ENCODE measurements at regions not wholly inside any gene's neighbourhood (a gene's known extent, or its start where the extent isn't known, plus 50 kb on each side); places are given as distances from the start of the nearest gene placed in this dataset.

- peak; percentile 86 for DNase-seq (ENCODE audit: low read depth)
These were observed 459.4 kb upstream of the NMUR2 start for GRCh38 chr5:152864447-152864846.

- peak; percentile 54 for DNase-seq (ENCODE audit: low read depth)
These were observed 459.9 kb upstream of the NMUR2 start for GRCh38 chr5:152864991-152865390.

GRCh38 chr5:152869971-152870370 is 464.9 kb upstream of the NMUR2 start:
- DNase-seq (ENCODE audit: low read depth), result no peak

- no peak for DNase-seq (ENCODE audit: low read depth)
These were observed 477.5 kb upstream of the NMUR2 start for GRCh38 chr5:152882621-152883020.

GRCh38 chr5:152883066-152883775 is 478.1 kb upstream of the NMUR2 start:
- no peak for DNase-seq (ENCODE audit: low read depth)

GRCh38 chr5:152884006-152884405 is 478.9 kb upstream of the NMUR2 start:
- DNase-seq (ENCODE audit: low read depth), result no peak

- no peak for DNase-seq (ENCODE audit: low read depth)
These were observed 495.3 kb upstream of the NMUR2 start for GRCh38 chr5:152900332-152900731.

GRCh38 chr5:152901754-152902153 is 496.7 kb upstream of the NMUR2 start:
- DNase-seq (ENCODE audit: low read depth), result no peak

GRCh38 chr5:152905286-152905685 is 500.2 kb upstream of the NMUR2 start:
- no peak for DNase-seq (ENCODE audit: low read depth)

GRCh38 chr5:152907488-152908245 is 502.6 kb upstream of the NMUR2 start:
- no peak for DNase-seq (ENCODE audit: low read depth)

- no peak for DNase-seq (ENCODE audit: low read depth)
These were observed 507.8 kb upstream of the NMUR2 start for GRCh38 chr5:152912924-152913323.

- DNase-seq (ENCODE audit: low read depth), result no peak
These were observed 527.5 kb upstream of the NMUR2 start for GRCh38 chr5:152932621-152933020.

- DNase-seq (ENCODE audit: low read depth), result no peak
These were observed 528.0 kb upstream of the NMUR2 start for GRCh38 chr5:152933056-152933455.

GRCh38 chr5:152938630-152939029 is 533.6 kb upstream of the NMUR2 start:
- DNase-seq (ENCODE audit: low read depth), result no peak

GRCh38 chr5:152942633-152943336 is 537.7 kb upstream of the NMUR2 start:
- DNase-seq (ENCODE audit: low read depth), result peak; percentile 5

- DNase-seq (ENCODE audit: low read depth), result no peak
These were observed 536.5 kb upstream of the GRIA1 start for GRCh38 chr5:152953788-152954483.

GRCh38 chr5:152956943-152957613 is 533.4 kb upstream of the GRIA1 start:
- no peak for DNase-seq (ENCODE audit: low read depth)

GRCh38 chr5:152978141-152978835 is 512.2 kb upstream of the GRIA1 start:
- no peak for DNase-seq (ENCODE audit: low read depth)

GRCh38 chr5:152987131-152987530 is 503.3 kb upstream of the GRIA1 start:
- no peak for DNase-seq (ENCODE audit: low read depth)

GRCh38 chr5:152990217-152990616 is 500.3 kb upstream of the GRIA1 start:
- DNase-seq (ENCODE audit: low read depth), result no peak

- DNase-seq (ENCODE audit: low read depth), result no peak
These were observed 499.8 kb upstream of the GRIA1 start for GRCh38 chr5:152990649-152991048.

Measured in LHCN-M2 (cell line).